ENCODE measurements at regions not wholly inside any gene's neighbourhood (a gene's known extent, or its start where the extent isn't known, plus 50 kb on each side); places are given as distances from the start of the nearest gene placed in this dataset.

DNA sequence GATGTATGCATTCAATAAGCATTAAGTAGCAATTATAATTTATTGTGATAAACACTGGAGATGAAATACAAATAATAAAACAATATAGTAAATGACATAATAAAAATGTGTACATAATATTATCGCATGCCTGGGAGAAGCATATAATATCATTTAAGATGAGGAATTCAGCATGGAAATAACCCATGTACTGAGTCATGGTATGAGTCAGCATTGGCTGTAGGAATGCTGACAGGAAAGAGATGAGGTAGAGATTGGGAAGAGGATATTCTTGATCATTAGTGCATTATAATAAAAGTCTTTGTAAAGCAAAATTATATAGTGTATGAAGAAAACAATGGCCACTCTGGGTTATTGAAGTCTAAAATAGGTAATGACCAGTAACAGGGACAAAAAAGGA lies 82.8 kb downstream of the MAGEB10 start:
- TF ChIP-seq, protein P1, sequence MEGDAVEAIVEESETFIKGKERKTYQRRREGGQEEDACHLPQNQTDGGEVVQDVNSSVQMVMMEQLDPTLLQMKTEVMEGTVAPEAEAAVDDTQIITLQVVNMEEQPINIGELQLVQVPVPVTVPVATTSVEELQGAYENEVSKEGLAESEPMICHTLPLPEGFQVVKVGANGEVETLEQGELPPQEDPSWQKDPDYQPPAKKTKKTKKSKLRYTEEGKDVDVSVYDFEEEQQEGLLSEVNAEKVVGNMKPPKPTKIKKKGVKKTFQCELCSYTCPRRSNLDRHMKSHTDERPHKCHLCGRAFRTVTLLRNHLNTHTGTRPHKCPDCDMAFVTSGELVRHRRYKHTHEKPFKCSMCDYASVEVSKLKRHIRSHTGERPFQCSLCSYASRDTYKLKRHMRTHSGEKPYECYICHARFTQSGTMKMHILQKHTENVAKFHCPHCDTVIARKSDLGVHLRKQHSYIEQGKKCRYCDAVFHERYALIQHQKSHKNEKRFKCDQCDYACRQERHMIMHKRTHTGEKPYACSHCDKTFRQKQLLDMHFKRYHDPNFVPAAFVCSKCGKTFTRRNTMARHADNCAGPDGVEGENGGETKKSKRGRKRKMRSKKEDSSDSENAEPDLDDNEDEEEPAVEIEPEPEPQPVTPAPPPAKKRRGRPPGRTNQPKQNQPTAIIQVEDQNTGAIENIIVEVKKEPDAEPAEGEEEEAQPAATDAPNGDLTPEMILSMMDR (IDR thresholded peaks at IDR 0.05; ENCODE audit: insufficient read depth, low read depth, low read length): no peak
- no peak for TF ChIP-seq EZH2 (IDR thresholded peaks at IDR 0.05; ENCODE audit: insufficient read depth, low read length)

Measured in astrocyte (in vitro differentiated cells and primary cell).